HUES6 (cell line): ENCODE measurements at regions not wholly inside any gene's neighbourhood (a gene's known extent, or its start where the extent isn't known, plus 50 kb on each side); places are given as distances from the start of the nearest gene placed in this dataset.
"Not testable (repeated sequence)": the region's sequence is repeated elsewhere in the genome, so short reads cannot be mapped to it uniquely, and the experiment has no call there.

Experiments used
- H3K27ac ChIP-seq: 2 replicates; pipeline ENCODE4 v1.7.0; 2013; ENCODE audit warnings: low read depth, mild to moderate bottlenecking, low read length, inconsistent platforms
- H3K27me3 ChIP-seq: 2 replicates; pipeline ENCODE4 v1.6.1; 2013; ENCODE audit warnings: low read length; ENCODE audit not compliant: control insufficient read depth, insufficient read depth
- H3K36me3 ChIP-seq: 2 replicates; pipeline ENCODE4 v1.6.1; 2013; ENCODE audit warnings: low read length; ENCODE audit not compliant: control insufficient read depth, insufficient read depth
- H3K4me1 ChIP-seq: 2 replicates; pipeline ENCODE4 v1.6.1; 2013; ENCODE audit warnings: low read length; ENCODE audit not compliant: control insufficient read depth, insufficient read depth
- H3K4me3 ChIP-seq: 2 replicates; pipeline ENCODE4 v1.5.1; 2013; ENCODE audit warnings: low read depth, low read length
- H3K9ac ChIP-seq: one replicate; pipeline ENCODE4 v1.6.1; 2013; ENCODE audit warnings: mild to moderate bottlenecking, low read length
- H3K9me3 ChIP-seq: 2 replicates; pipeline ENCODE4 v1.6.1; 2013; ENCODE audit warnings: low read depth, low read length; ENCODE audit not compliant: control insufficient read depth, insufficient read depth

GRCh38 chr13:73166204-73166603, 107.4 kb downstream of the KLF5 start:
- Histone ChIP-seq H3K4me3 (no peak overlapping the region), H3K9me3 (no peaks in the 10 kb centered on the region), H3K36me3 (no peaks in the 10 kb centered on the region), H3K27ac (no peak overlapping the region), H3K4me1 (peaks cover 20% of the 10 kb centered on the region), H3K27me3 (no peaks in the 10 kb centered on the region), H3K9ac (no peak overlapping the region)

- Histone ChIP-seq H3K27me3 (no peaks in the 10 kb centered on the region), H3K9me3 (no peaks in the 10 kb centered on the region), H3K4me1 (peaks cover 2% of the 10 kb centered on the region; the same call in 1 of the 2 replicates), H3K4me3 (no peak overlapping the region), H3K9ac (no peak overlapping the region), H3K36me3 (no peaks in the 10 kb centered on the region), H3K27ac (no peak overlapping the region)
Observed at GRCh38 chr13:73162912-73163911, 104.4 kb downstream of the KLF5 start.

GRCh38 chr13:73160371-73161031, 101.7 kb downstream of the KLF5 start:
- not testable (repeated sequence) for H3K27ac ChIP-seq, H3K27me3 ChIP-seq, H3K9ac ChIP-seq, H3K4me1 ChIP-seq, H3K9me3 ChIP-seq, H3K36me3 ChIP-seq, H3K4me3 ChIP-seq

- Histone ChIP-seq H3K4me3 (no peak overlapping the region), H3K27ac (no peak overlapping the region), H3K36me3 (no peaks in the 10 kb centered on the region), H3K9ac (no peak overlapping the region), H3K27me3 (no peaks in the 10 kb centered on the region), H3K9me3 (no peaks in the 10 kb centered on the region), H3K4me1 (no peaks in the 10 kb centered on the region)
Observed at GRCh38 chr13:73158851-73159250, 100.0 kb downstream of the KLF5 start.

- Histone ChIP-seq H3K36me3 (no peaks in the 10 kb centered on the region), H3K9me3 (no peaks in the 10 kb centered on the region), H3K27ac (no peak overlapping the region), H3K9ac (no peak overlapping the region), H3K4me3 (no peak overlapping the region), H3K4me1 (no peaks in the 10 kb centered on the region), H3K27me3 (no peaks in the 10 kb centered on the region)
Observed at GRCh38 chr13:73157031-73157430, 98.2 kb downstream of the KLF5 start.

- Histone ChIP-seq H3K4me3 (no peak overlapping the region), H3K27me3 (no peaks in the 10 kb centered on the region), H3K9ac (no peak overlapping the region), H3K36me3 (no peaks in the 10 kb centered on the region), H3K9me3 (no peaks in the 10 kb centered on the region), H3K4me1 (no peaks in the 10 kb centered on the region), H3K27ac (no peak overlapping the region)
Observed at GRCh38 chr13:73146707-73147106, 87.9 kb downstream of the KLF5 start.

GRCh38 chr13:73142071-73142470, 83.3 kb downstream of the KLF5 start:
- Histone ChIP-seq H3K9ac (no peak overlapping the region), H3K36me3 (no peaks in the 10 kb centered on the region), H3K27ac (no peak overlapping the region), H3K4me3 (no peak overlapping the region), H3K4me1 (peaks cover 15% of the 10 kb centered on the region), H3K27me3 (no peaks in the 10 kb centered on the region), H3K9me3 (no peaks in the 10 kb centered on the region)

- Histone ChIP-seq H3K27me3 (no peaks in the 10 kb centered on the region), H3K9me3 (no peaks in the 10 kb centered on the region), H3K4me1 (peaks cover 15% of the 10 kb centered on the region), H3K27ac (no peak overlapping the region), H3K4me3 (no peak overlapping the region), H3K9ac (no peak overlapping the region), H3K36me3 (no peaks in the 10 kb centered on the region)
Observed at GRCh38 chr13:73141292-73141771, 82.5 kb downstream of the KLF5 start.

GRCh38 chr13:73140801-73141200, 82.0 kb downstream of the KLF5 start:
- Histone ChIP-seq H3K9ac (no peak overlapping the region), H3K4me1 (peaks cover 15% of the 10 kb centered on the region), H3K27ac (no peak overlapping the region)

GRCh38 chr13:73138638-73139491, 80.1 kb downstream of the KLF5 start:
- Histone ChIP-seq H3K36me3 (no peaks in the 10 kb centered on the region), H3K27me3 (no peaks in the 10 kb centered on the region), H3K9ac (no peak overlapping the region), H3K4me1 (peaks cover 15% of the 10 kb centered on the region), H3K27ac (no peak overlapping the region), H3K4me3 (no peak overlapping the region), H3K9me3 (no peaks in the 10 kb centered on the region)

More at GRCh38 chr13:73140801-73141200, 82.0 kb downstream of the KLF5 start:
- Histone ChIP-seq H3K36me3 (no peaks in the 10 kb centered on the region), H3K4me3 (no peak overlapping the region), H3K9me3 (no peaks in the 10 kb centered on the region), H3K27me3 (no peaks in the 10 kb centered on the region)
